ENCODE measurements at regions not wholly inside any gene's neighbourhood (a gene's known extent, or its start where the extent isn't known, plus 50 kb on each side); places are given as distances from the start of the nearest gene placed in this dataset.

DNA sequence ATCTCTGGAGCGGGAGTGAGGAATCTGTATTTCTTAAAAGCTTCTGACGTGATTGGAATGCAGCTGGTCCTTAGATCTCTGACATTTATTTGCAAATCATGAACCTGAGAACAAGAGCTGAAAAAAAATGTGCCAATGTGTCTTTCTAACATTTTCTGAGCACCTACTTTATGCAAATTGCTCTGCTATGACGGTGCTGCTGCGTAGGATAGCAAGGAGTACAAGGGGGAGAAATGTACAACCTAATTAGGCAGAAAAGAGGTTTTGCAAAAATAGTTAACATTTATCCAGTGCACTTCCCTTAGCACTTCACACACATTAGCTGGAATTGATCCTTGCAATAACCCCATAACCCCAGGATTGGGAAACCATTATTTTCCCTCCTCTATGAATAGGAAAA, 357.5 kb downstream of the TLE4 start:
- no peaks in the 10 kb centered on the region for H3K9me3 ChIP-seq (ENCODE audit: insufficient read depth in 2 of 2, low read depth in 1 of 2, low read length in 1 of 2)
- no peak overlapping the region for H3K18ac ChIP-seq (ENCODE audit: extremely low read depth, low read length)
- no peak for FAIRE-seq
- no peak overlapping the region for H2BK12ac ChIP-seq (ENCODE audit: low read depth, low read length)
- no peak for TF ChIP-seq POLR2A (IDR thresholded peaks at IDR 0.05; ENCODE audit: control extremely low read depth in 1 of 2, low read depth in 2 of 2, low read length in 2 of 2)
- no peak for TF ChIP-seq EGR1 (IDR thresholded peaks at IDR 0.05; ENCODE audit: borderline replicate concordance, low read depth, low read length)
- TF ChIP-seq CBX5 (IDR thresholded peaks at IDR 0.05; ENCODE audit: low read depth, low read length): no peak
- TF ChIP-seq TAF7 (optimal IDR thresholded peaks at IDR 0.05; ENCODE audit: borderline replicate concordance, low read depth, low read length): no peak
- TF ChIP-seq CHD2 (IDR thresholded peaks at IDR 0.05; ENCODE audit: low read length): no peak
- no peak for TF ChIP-seq HDAC2 (IDR thresholded peaks at IDR 0.05; ENCODE audit: borderline replicate concordance in 1 of 2, low read depth in 2 of 2, low read length in 2 of 2)
- TF ChIP-seq NANOG (IDR thresholded peaks at IDR 0.05; ENCODE audit: insufficient read depth, low read depth, low read length, poor library complexity, severe bottlenecking): no peak
- H2BK120ac ChIP-seq (replicated peaks; ENCODE audit: low read depth, low read length): no peak overlapping the region
- POLR2A ChIA-PET (ENCODE audit: partially characterized antibody): no interaction called here
- H4K5ac ChIP-seq (ENCODE audit: insufficient read length, low read depth, low read length): no peak overlapping the region
- H2BK15ac ChIP-seq (ENCODE audit: low read length): no peak overlapping the region
- no peak overlapping the region for H3K14ac ChIP-seq (ENCODE audit: insufficient read length)
- no peak overlapping the region for H3K9ac ChIP-seq (replicated peaks in 1 of 4; ENCODE audit: extremely low read depth in 1 of 4, low read depth in 3 of 4, low read length in 3 of 4)
- no peak overlapping the region for H3K56ac ChIP-seq (replicated peaks; ENCODE audit: insufficient read length, low read depth, low read length)
- H3K23me2 ChIP-seq (ENCODE audit: low read depth, low read length): no peaks in the 10 kb centered on the region; the same call in 1 of the 2 replicates
- H3K79me2 ChIP-seq (ENCODE audit: control insufficient read depth in 1 of 2, insufficient read depth in 2 of 2, low read length in 2 of 2): no peaks in the 10 kb centered on the region
- H2AFZ ChIP-seq (ENCODE audit: low read length): 0 out of 2 replicates have a peak overlapping the region, but pooled peaks have one; percentile 51
- H4K20me1 ChIP-seq (replicated peaks in 1 of 2; ENCODE audit: control insufficient read depth in 1 of 2, insufficient read depth in 2 of 2, low read length in 2 of 2): no peaks in the 10 kb centered on the region
- H3K4ac ChIP-seq (replicated peaks; ENCODE audit: insufficient read length, low read depth, low read length): no peak overlapping the region
- H2BK20ac ChIP-seq (ENCODE audit: low read length): no peak overlapping the region
- no peaks in the 10 kb centered on the region for H3K27me3 ChIP-seq (replicated peaks in 1 of 4; ENCODE audit: control insufficient read depth in 3 of 4, extremely low read depth in 1 of 4, insufficient read depth in 3 of 4, low read length in 3 of 4)
- no peak overlapping the region for H2AK5ac ChIP-seq (ENCODE audit: low read depth, low read length)
- CTCF ChIA-PET (ENCODE audit: partially characterized antibody): interaction anchor here (0.6 kb wide), 1 partner anchor 155 kb away, joined by 3 read pairs; no protein-coding TSS in a partner anchor
- H3K4me1 ChIP-seq (replicated peaks in 1 of 4; ENCODE audit: control insufficient read depth in 3 of 4, insufficient read depth in 4 of 4, low read length in 3 of 4): no peaks in the 10 kb centered on the region
- H3K4me2 ChIP-seq (ENCODE audit: insufficient read depth in 1 of 2, low read depth in 2 of 2, low read length in 2 of 2): no peak overlapping the region
- no peak overlapping the region for H3K27ac ChIP-seq (ENCODE audit: low read depth, low read length)
- no peak overlapping the region for H4K91ac ChIP-seq (replicated peaks; ENCODE audit: insufficient read length, low read length)
- no peak overlapping the region for H3K4me3 ChIP-seq (ENCODE audit: extremely low read depth in 1 of 4, insufficient read depth in 2 of 4, low read depth in 3 of 4, low read length in 4 of 4)
- H3K79me1 ChIP-seq (ENCODE audit: low read depth, low read length): no peaks in the 10 kb centered on the region
- no peak overlapping the region for H4K8ac ChIP-seq (ENCODE audit: extremely low read depth, insufficient read depth, low read length)
- H3K23ac ChIP-seq (ENCODE audit: insufficient read length): no peak overlapping the region
- H2BK5ac ChIP-seq (ENCODE audit: low read depth, low read length): no peak overlapping the region
- no peaks in the 10 kb centered on the region for H3K36me3 ChIP-seq (ENCODE audit: control insufficient read depth in 2 of 4, insufficient read depth in 4 of 4, low read length in 3 of 4)
- 90% methylated on average over 4 of the region's 4 CpGs; no CpG with 5 or more reads in 1 of the 2 experiments for WGBS, 2 experiments (ENCODE audit: extremely low coverage in 1 of 2, insufficient coverage in 1 of 2, insufficient read length in 1 of 2, insufficient replicate concordance in 2 of 2, low coverage in 1 of 2, low lambda C conversion rate in 2 of 2, missing lambda C conversion rate in 1 of 2)
- no peak for DNase-seq (ENCODE audit: low read depth in 1 of 2, low spot score in 2 of 2)
